Loucy (cell line): ENCODE measurements at regions not wholly inside any gene's neighbourhood (a gene's known extent, or its start where the extent isn't known, plus 50 kb on each side); places are given as distances from the start of the nearest gene placed in this dataset.

ENCODE experiments used
- H2AFZ ChIP-seq: fragments of 200-600 bp; sonication (generic); 2 replicates; pipeline ENCODE4 v1.6.0; 2016; ENCODE audit warnings: antibody characterized with exemption, mild to moderate bottlenecking, low read length, moderate library complexity
- H3F3A ChIP-seq: fragments of 200-600 bp; 2 replicates; pipeline ENCODE4 v1.6.0; 2016; ENCODE audit warnings: antibody characterized with exemption, low read depth, mild to moderate bottlenecking
- H3K27me3 ChIP-seq: fragments of 200-600 bp; sonication (generic); 2 replicates; pipeline ENCODE4 v1.6.1; 2014; ENCODE audit warnings: low read length, mild to moderate bottlenecking; ENCODE audit not compliant: insufficient read depth, poor library complexity, severe bottlenecking
- H3K36me3 ChIP-seq: fragments of 200-600 bp; sonication (generic); 2 replicates; pipeline ENCODE4 v1.6.1; 2016; ENCODE audit warnings: low read length; ENCODE audit not compliant: insufficient read depth
- H3K4me1 ChIP-seq: fragments of 200-600 bp; sonication (generic); 2 replicates; pipeline ENCODE4 v1.5.1; 2014; ENCODE audit warnings: low read length, mild to moderate bottlenecking; ENCODE audit not compliant: insufficient read depth, poor library complexity, severe bottlenecking
- H3K4me2 ChIP-seq: fragments of 200-600 bp; sonication (generic); 2 replicates; pipeline ENCODE4 v1.6.0; 2014; ENCODE audit warnings: antibody characterized with exemption, low read length, low read depth, mild to moderate bottlenecking; ENCODE audit not compliant: poor library complexity, severe bottlenecking
- H3K4me3 ChIP-seq: fragments of 200-600 bp; sonication (generic); 2 replicates; pipeline ENCODE4 v1.5.1; 2014; ENCODE audit warnings: low read length, mild to moderate bottlenecking, mixed read lengths; ENCODE audit not compliant: poor library complexity, severe bottlenecking
- H3K79me2 ChIP-seq: fragments of 200-600 bp; sonication (generic); 2 replicates; pipeline ENCODE4 v1.6.1; 2014; ENCODE audit warnings: low read length; ENCODE audit not compliant: insufficient read depth
- H3K9ac ChIP-seq: fragments of 200-600 bp; sonication (generic); 2 replicates; pipeline ENCODE4 v1.6.0; 2014; ENCODE audit warnings: mild to moderate bottlenecking, low read depth, low read length, moderate library complexity; ENCODE audit not compliant: poor library complexity, severe bottlenecking
- H3K9me2 ChIP-seq: fragments of 200-600 bp; sonication (generic); replicated peaks from 2 replicates; pipeline ENCODE4 v1.6.1; 2016; ENCODE audit warnings: low read depth, low read length, mixed read lengths
- H3K9me3 ChIP-seq: fragments of 200-600 bp; sonication (generic); 2 replicates; pipeline ENCODE4 v1.6.1; 2014; ENCODE audit warnings: mild to moderate bottlenecking, antibody characterized with exemption, low read length, low read depth; ENCODE audit not compliant: insufficient read depth
- H4K20me1 ChIP-seq: fragments of 200-600 bp; sonication (generic); 2 replicates; pipeline ENCODE4 v1.6.0; 2014; ENCODE audit warnings: antibody characterized with exemption, low read length, mild to moderate bottlenecking; ENCODE audit not compliant: insufficient read depth, poor library complexity, severe bottlenecking
- CTCF ChIP-seq: fragments of 200-600 bp; sonication (generic); conservative IDR thresholded peaks from 2 replicates; pipeline ENCODE4 v1.5.1; 2014; ENCODE audit warnings: mild to moderate bottlenecking, antibody characterized with exemption, low read length
- EZH2phosphoT487 ChIP-seq: fragments of 200-600 bp; IDR thresholded peaks from 2 replicates; pipeline ENCODE4 v1.6.1; 2018; ENCODE audit warnings: antibody characterized with exemption, mild to moderate bottlenecking, moderate library complexity, borderline replicate concordance

GRCh38 chr4:84379917-84380641, 119.0 kb downstream of the NKX6-1 start:
- H3K27me3 ChIP-seq: no peaks in the 10 kb centered on the region
- H3K9me3 ChIP-seq: no peaks in the 10 kb centered on the region
- no peaks in the 10 kb centered on the region for H3K4me1 ChIP-seq
- TF ChIP-seq EZH2phosphoT487 (no peak), CTCF (no peak)
- H3K4me2 ChIP-seq: no peak overlapping the region
- H3K9me2 ChIP-seq: no peaks in the 10 kb centered on the region
- no peaks in the 10 kb centered on the region for H3K36me3 ChIP-seq
- H3K4me3 ChIP-seq: no peak overlapping the region
- no peaks in the 10 kb centered on the region for H3K79me2 ChIP-seq
- H3K9ac ChIP-seq: no peak overlapping the region
- H3F3A ChIP-seq: no peaks in the 10 kb centered on the region
- no peaks in the 10 kb centered on the region for H4K20me1 ChIP-seq
- no peak overlapping the region for H2AFZ ChIP-seq

- Histone ChIP-seq H3K79me2 (no peaks in the 10 kb centered on the region), H3K4me1 (no peaks in the 10 kb centered on the region), H4K20me1 (no peaks in the 10 kb centered on the region), H3K9me2 (no peaks in the 10 kb centered on the region), H3K9me3 (no peaks in the 10 kb centered on the region), H3K4me2 (no peak overlapping the region), H2AFZ (no peak overlapping the region), H3K27me3 (no peaks in the 10 kb centered on the region), H3K36me3 (no peaks in the 10 kb centered on the region), H3K4me3 (no peak overlapping the region), H3F3A (no peaks in the 10 kb centered on the region), H3K9ac (no peak overlapping the region)
- TF ChIP-seq EZH2phosphoT487 (no peak), CTCF (no peak)
Observed at GRCh38 chr4:84378983-84379382, 120.1 kb downstream of the NKX6-1 start.

- H3F3A ChIP-seq: no peaks in the 10 kb centered on the region
- H3K9me2 ChIP-seq: no peaks in the 10 kb centered on the region
- no peak overlapping the region for H3K9ac ChIP-seq
- no peak overlapping the region for H3K4me3 ChIP-seq
- no peaks in the 10 kb centered on the region for H4K20me1 ChIP-seq
- no peaks in the 10 kb centered on the region for H3K27me3 ChIP-seq
- no peaks in the 10 kb centered on the region for H3K36me3 ChIP-seq
- TF ChIP-seq CTCF: no peak
- no peak for TF ChIP-seq EZH2phosphoT487
- no peaks in the 10 kb centered on the region for H3K9me3 ChIP-seq
- no peak overlapping the region for H2AFZ ChIP-seq
- H3K79me2 ChIP-seq: no peaks in the 10 kb centered on the region
- H3K4me2 ChIP-seq: no peak overlapping the region
- no peaks in the 10 kb centered on the region for H3K4me1 ChIP-seq
Observed at GRCh38 chr4:84378356-84378755, 120.7 kb downstream of the NKX6-1 start.
